NCI-H2107 treated with DMSO at 0.1 percent for 48 hours (cell line): ENCODE measurements at regions not wholly inside any gene's neighbourhood (a gene's known extent, or its start where the extent isn't known, plus 50 kb on each side); places are given as distances from the start of the nearest gene placed in this dataset.

Experiments
- DNase-seq: peaks from one replicate; lab custom pipeline; 2025; ENCODE audit not compliant: unreplicated experiment; lab: John Stamatoyannopoulos, UW

DNA sequence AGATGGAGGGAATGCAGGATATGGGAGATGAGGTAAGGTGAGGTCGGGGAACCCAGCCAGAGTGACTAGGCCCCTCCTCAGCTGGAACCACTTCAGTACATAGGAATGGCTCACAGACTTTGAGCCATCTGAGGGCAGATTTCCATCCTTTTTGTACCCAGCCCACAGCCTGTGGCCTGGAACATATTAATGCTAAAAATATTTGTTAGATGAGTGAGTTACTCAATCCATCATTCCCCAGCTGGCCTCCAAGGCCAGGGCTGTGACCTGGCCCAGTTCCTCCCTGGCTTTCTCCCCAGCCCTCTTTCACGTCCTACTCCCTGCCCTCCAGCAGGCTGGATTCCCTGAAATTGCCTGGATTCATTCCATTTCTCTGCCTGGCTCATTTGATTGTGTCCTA lies 57.2 kb upstream of the PRDM11 start:
- no peak for DNase-seq

- no peak for DNase-seq
Measured at GRCh38 chr11:45089676-45090499, 56.6 kb upstream of the PRDM11 start.

GRCh38 chr11:45090607-45091006 lies 55.8 kb upstream of the PRDM11 start:
- DNase-seq = no peak

GRCh38 chr11:45091563-45092403 lies 54.7 kb upstream of the PRDM11 start:
- DNase-seq = no peak

DNA sequence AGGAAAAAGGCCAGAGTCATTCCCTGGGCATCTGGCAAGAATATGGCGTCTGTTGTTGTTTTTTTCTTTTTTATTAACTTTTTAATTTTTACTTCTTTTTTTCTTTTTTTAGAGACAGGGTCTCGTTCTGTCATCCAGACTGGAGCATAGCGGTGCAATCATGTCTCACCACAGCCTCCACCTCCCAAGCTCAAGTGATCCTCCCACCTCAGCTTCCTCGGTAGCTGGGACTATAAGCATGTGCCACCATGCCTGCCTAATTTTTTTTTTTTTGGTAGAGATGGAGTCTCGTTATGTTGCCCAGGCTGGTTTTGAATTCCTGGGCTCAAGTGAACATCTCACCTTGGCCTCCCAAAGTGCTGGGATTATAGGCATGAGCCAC lies 54.0 kb upstream of the PRDM11 start:
- no peak for DNase-seq

DNA sequence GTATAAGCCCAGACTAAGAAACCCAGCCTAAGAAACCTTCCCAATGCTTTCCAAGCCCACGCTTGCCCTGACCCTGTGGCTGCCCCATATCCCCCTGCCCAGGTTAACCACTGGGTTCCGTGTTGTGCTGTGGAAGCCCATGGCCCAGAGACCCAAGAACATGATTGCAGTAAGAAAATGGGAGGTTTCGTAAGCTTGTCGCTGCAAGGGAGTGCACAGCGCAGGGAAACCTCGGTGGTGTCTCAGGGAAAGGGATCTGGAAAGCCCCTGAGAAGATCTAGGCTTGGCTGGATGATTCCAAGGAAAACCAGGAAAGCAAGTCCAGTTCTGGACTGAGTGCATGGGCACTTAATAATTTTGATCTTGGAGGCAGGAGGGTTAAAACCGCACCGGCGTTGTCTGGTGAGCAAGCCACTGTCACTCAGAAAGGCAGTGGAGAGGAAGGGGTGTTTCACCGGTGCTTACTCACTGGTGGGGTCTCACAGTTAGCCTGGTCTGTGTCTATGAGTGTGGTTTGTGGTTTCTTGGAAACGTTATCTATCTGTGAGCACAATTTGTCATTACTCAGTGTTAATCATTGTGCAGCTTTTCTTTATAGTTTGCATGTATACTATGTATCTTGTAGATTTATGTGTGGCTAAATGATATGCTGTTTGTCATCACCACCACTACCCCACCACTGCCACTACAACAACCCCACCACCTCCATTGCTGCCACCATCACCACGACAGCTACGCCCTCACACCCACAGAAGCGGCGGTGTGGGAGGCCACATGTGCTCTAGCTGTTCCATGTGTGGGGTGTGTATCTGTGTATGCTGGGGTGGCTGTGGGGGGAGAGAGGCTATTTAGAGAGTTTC lies 53.3 kb upstream of the PRDM11 start:
- DNase-seq = no peak

DNA sequence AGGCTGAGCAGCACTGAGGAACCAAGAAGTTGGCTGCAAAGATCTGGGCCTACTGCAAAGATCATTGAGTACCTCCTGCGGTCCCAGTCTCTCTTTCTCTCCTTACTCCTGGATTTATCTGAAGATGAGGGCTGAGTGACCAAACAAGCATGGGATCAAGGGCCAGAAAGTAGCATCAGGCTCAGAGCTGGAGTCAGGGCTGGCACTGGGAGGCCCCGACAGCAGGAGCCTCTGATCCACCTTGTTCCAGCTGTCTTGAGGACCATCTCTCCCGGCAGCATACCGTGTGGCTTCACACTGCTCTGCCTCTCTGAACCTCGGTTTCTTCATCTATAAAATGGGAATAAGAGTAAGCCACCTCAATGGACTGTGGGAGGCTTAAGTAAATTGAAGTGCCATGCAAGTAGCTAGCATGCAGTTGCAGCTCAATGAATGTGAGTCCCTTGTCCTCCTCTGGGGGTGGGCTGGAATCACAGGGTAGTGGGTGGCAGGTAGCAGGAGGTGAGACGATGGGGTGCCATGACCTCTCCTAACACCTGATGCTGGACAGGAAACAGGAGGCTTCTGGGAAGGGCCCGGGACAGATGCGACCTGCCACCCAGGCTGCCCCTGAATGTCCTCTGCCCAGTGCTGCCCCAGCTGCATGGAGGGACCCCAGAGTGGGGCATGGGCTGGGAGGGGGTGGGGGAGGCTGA lies 52.5 kb upstream of the PRDM11 start:
- DNase-seq = no peak

DNA sequence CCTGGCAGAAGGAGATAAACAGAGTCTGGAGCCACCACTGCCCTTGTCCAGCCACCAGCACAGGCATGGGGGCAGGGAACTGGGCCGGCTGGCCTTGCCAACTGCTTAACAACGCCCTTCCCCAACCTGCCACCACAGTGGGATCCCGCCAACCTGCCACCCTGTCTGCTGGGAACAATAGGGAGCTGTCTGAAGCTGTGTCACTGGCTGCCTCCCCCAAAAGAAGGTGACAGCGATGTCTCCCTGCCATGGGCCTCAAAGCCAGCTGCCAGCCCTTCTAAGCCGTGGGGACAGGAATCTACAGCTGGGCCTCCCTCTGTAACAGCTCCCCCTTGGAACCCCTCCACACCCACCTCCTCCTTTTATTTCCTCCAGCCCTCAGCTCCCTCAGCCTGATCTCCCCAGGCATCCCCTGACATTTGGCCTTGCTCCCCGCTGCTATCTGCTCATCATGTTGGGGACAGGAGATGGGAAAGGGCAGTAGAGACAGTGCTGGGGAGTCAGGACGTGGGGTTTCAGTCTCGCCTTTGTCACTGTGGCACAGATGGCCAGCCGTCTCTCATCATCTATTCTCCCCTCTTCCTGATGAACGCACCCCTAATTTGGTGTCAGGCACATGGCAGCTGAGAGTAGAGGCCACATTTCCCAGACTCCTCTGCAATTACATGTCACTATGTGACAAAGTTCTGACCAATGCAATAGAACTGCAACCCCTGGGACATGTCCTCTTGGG lies 51.3 kb upstream of the PRDM11 start:
- DNase-seq = no peak

GRCh38 chr11:45095691-45096010 lies 50.8 kb upstream of the PRDM11 start:
- no peak for DNase-seq

- DNase-seq = no peak
Measured at GRCh38 chr11:45096636-45097035, 49.8 kb upstream of the PRDM11 start.
